Fibroblast of lung (primary cell): ENCODE measurements at regions not wholly inside any gene's neighbourhood (a gene's known extent, or its start where the extent isn't known, plus 50 kb on each side); places are given as distances from the start of the nearest gene placed in this dataset.

Experiments
- DNase-seq, 2 donors: peaks; one replicate each; pipeline versions ENCODE4 v3.0.0 to v3.0.0-alpha.2; 2010; ENCODE audit warnings: low read depth in 2 of 2
- H2AFZ ChIP-seq: 2 replicates; pipeline ENCODE4 v1.5.1; 2012; ENCODE audit warnings: low read length, control low read depth, inconsistent platforms
- H3K27ac ChIP-seq: 2 replicates; pipeline ENCODE4 v1.5.1; 2011; ENCODE audit warnings: low read length, control low read depth; ENCODE audit not compliant: insufficient read depth
- H3K27me3 ChIP-seq: 2 replicates; pipeline ENCODE4 v1.5.1; 2011; ENCODE audit warnings: mild to moderate bottlenecking, low read length; ENCODE audit not compliant: control insufficient read depth, insufficient read depth
- H3K36me3 ChIP-seq: 2 replicates; pipeline ENCODE4 v1.5.1; 2011; ENCODE audit warnings: low read length; ENCODE audit not compliant: control insufficient read depth, insufficient read depth
- H3K4me1 ChIP-seq: 2 replicates; pipeline ENCODE4 v1.5.1; 2011; ENCODE audit warnings: low read length; ENCODE audit not compliant: control insufficient read depth, insufficient read depth; ENCODE audit errors: extremely low read depth
- H3K4me2 ChIP-seq: 2 replicates; pipeline ENCODE4 v1.5.1; 2011; ENCODE audit warnings: low read length, control low read depth; ENCODE audit not compliant: insufficient read depth; ENCODE audit errors: extremely low read depth
- H3K4me3 ChIP-seq, 4 experiments: fragments of 200-600 bp in 1 of 4; sonication (generic) in 1 of 4; replicated peaks in 1 of 4; 2 replicates each; pipeline ENCODE4 v1.5.1; 2011 to 2016; ENCODE audit warnings: low read length in 4 of 4, low read depth in 3 of 4, mild to moderate bottlenecking in 3 of 4, control low read depth in 2 of 4, inconsistent platforms in 1 of 4, mixed read lengths in 1 of 4; ENCODE audit not compliant: insufficient read depth in 1 of 4; ENCODE audit errors: control extremely low read depth in 1 of 4
- H3K79me2 ChIP-seq: 2 replicates; pipeline ENCODE4 v1.5.1; 2012; ENCODE audit warnings: mild to moderate bottlenecking, low read length, inconsistent platforms; ENCODE audit not compliant: control insufficient read depth, insufficient read depth
- H3K9ac ChIP-seq: 2 replicates; pipeline ENCODE4 v1.5.1; 2011; ENCODE audit warnings: mild to moderate bottlenecking, low read length, control low read depth; ENCODE audit not compliant: insufficient read depth
- H3K9me3 ChIP-seq: 2 replicates; pipeline ENCODE4 v1.5.1; 2012; ENCODE audit warnings: low read depth, low read length; ENCODE audit not compliant: control insufficient read depth, insufficient read depth
- H4K20me1 ChIP-seq: 2 replicates; pipeline ENCODE4 v1.5.1; 2011; ENCODE audit warnings: low read length; ENCODE audit not compliant: control insufficient read depth, insufficient read depth; ENCODE audit errors: extremely low read depth
- CTCF ChIP-seq, 2 donors: IDR thresholded peaks in 1 of 2; conservative IDR thresholded peaks in 1 of 2; 1 replicate in 1 of 2; 2 replicates in 1 of 2; pipeline ENCODE4 v1.5.1; 2011 to 2012; ENCODE audit warnings: low read length in 2 of 2, control low read depth in 1 of 2, inconsistent platforms in 1 of 2, low read depth in 1 of 2, mild to moderate bottlenecking in 1 of 2
- EZH2 ChIP-seq: IDR thresholded peaks from 2 replicates; pipeline ENCODE4 v1.5.1; 2012; ENCODE audit warnings: low read length, control low read depth, mild to moderate bottlenecking; ENCODE audit errors: missing control alignments

DNA sequence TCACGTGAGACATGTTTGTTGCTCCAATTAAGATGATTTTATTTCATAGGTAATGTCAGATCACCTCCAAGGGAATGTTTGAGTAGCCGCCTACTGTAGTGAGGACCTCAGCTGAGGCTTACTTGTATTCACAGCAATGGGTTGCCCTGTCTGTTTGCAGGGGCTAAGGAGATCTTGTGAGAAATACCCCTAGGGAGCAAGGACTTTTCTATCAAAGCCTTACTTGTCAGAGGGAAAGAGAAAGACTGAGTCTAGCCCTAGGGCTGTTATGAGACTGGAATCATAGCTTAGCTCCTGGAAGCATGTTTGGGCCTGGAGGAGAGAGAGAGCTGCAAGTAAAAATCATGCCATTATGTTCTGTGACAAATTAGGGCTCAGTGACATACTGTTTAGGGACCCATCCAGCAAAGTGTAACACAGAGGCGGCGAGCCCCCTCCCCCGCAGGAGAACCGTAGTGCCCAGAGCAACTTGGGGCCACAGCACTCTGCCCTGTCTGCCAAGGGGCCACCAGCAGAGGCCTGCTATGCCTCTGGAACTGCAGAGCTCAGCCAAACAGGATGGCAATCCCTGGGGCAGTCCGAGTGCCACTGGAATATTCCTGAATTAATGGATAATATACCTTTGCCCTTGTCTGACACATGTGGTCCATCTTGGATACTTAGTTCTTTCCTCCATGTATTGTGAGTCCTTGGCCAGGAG, 178.8 kb downstream of the DACT1 start:
- Histone ChIP-seq H3K4me3 (no peak overlapping the region), H3K36me3 (no peaks in the 10 kb centered on the region), H3K9ac (no peak overlapping the region), H3K79me2 (no peaks in the 10 kb centered on the region), H2AFZ (no peak overlapping the region), H3K4me1 (peaks cover 10% of the 10 kb centered on the region), H3K9me3 (no peaks in the 10 kb centered on the region), H3K27ac (no peak overlapping the region), H3K27me3 (no peaks in the 10 kb centered on the region), H3K4me2 (no peak overlapping the region), H4K20me1 (no peaks in the 10 kb centered on the region)
- TF ChIP-seq EZH2, result no peak
- no peak for TF ChIP-seq CTCF (conservative IDR thresholded peaks at IDR 0.05 in 1 of 2, IDR thresholded peaks at IDR 0.05 in 1 of 2; ENCODE audit: low read depth in 1 of 2, low read length in 2 of 2)
- DNase-seq, result no peak

DNA sequence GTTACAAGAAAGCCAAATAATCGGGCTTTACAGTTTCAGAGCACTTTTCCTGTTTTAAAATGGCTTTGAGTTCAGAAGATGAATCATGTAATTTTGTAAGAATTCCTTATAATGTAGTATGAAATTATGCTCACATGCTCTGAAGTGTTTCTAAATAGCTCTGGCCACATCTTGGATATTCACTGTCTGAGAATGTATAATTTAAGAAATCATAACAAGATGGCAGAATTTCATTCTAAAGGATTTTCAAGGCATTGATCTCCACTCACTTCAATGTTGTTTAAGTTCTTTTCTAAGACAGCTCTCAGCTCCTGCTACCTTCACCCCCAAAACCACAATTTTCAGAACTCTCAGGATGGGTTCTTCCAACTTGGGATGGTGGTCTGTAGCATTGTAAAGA, 180.1 kb downstream of the DACT1 start:
- no peak overlapping the region for H2AFZ ChIP-seq
- H3K4me1 ChIP-seq, result peaks cover 10% of the 10 kb centered on the region
- H3K27me3 ChIP-seq, result no peaks in the 10 kb centered on the region
- no peaks in the 10 kb centered on the region for H3K9me3 ChIP-seq
- no peaks in the 10 kb centered on the region for H3K36me3 ChIP-seq
- no peaks in the 10 kb centered on the region for H4K20me1 ChIP-seq
- peak; percentile 35 to 78 for DNase-seq
- H3K4me3 ChIP-seq, result no peak overlapping the region
- no peak for TF ChIP-seq CTCF (conservative IDR thresholded peaks at IDR 0.05 in 1 of 2, IDR thresholded peaks at IDR 0.05 in 1 of 2; ENCODE audit: low read depth in 1 of 2, low read length in 2 of 2)
- H3K4me2 ChIP-seq, result no peak overlapping the region
- no peak overlapping the region for H3K27ac ChIP-seq
- H3K9ac ChIP-seq, result no peak overlapping the region
- no peaks in the 10 kb centered on the region for H3K79me2 ChIP-seq

GRCh38 chr14:58820032-58820431, 182.3 kb downstream of the DACT1 start:
- Histone ChIP-seq H4K20me1 (no peaks in the 10 kb centered on the region), H3K4me1 (peaks cover 9% of the 10 kb centered on the region), H3K4me2 (no peak overlapping the region), H3K9me3 (no peaks in the 10 kb centered on the region), H3K36me3 (no peaks in the 10 kb centered on the region), H3K9ac (no peak overlapping the region), H3K27ac (no peak overlapping the region), H3K27me3 (no peaks in the 10 kb centered on the region), H2AFZ (no peak overlapping the region), H3K4me3 (no peak overlapping the region), H3K79me2 (no peaks in the 10 kb centered on the region)
- no peak for TF ChIP-seq CTCF (conservative IDR thresholded peaks at IDR 0.05 in 1 of 2, IDR thresholded peaks at IDR 0.05 in 1 of 2; ENCODE audit: low read depth in 1 of 2, low read length in 2 of 2)
- no peak for TF ChIP-seq EZH2
- DNase-seq, result no peak
